GM23338 (cell line): ENCODE measurements at regions not wholly inside any gene's neighbourhood (a gene's known extent, or its start where the extent isn't known, plus 50 kb on each side); places are given as distances from the start of the nearest gene placed in this dataset.

Source experiments
- ATAC-seq: fragments of 200-7000 bp; cut with Tn5 transposase; 3 replicates; pipeline ENCODE4 v1.9.1; 2020
- DNase-seq: peaks from one replicate; pipeline ENCODE4 v3.0.0-alpha.2; 2015; ENCODE audit warnings: low spot score
- H2AFZ ChIP-seq: fragments of 200-600 bp; sonication (generic); 2 replicates; pipeline ENCODE4 v1.8.0; 2016; ENCODE audit warnings: antibody characterized with exemption, mild to moderate bottlenecking, moderate library complexity
- H3F3A ChIP-seq: fragments of 200-600 bp; sonication (generic); replicated peaks from 2 replicates; pipeline ENCODE4 v1.8.0; 2017; ENCODE audit warnings: antibody characterized with exemption, mixed run types, low read depth
- H3K27ac ChIP-seq: fragments of 200-600 bp; sonication (generic); 2 replicates; pipeline ENCODE4 v1.6.1; 2016; ENCODE audit warnings: low read depth
- H3K27me3 ChIP-seq: fragments of 200-600 bp; sonication (generic); 2 replicates; pipeline ENCODE4 v1.8.0; 2016; ENCODE audit warnings: mild to moderate bottlenecking, mixed run types, moderate library complexity; ENCODE audit not compliant: insufficient read depth
- H3K36me3 ChIP-seq: fragments of 200-600 bp; sonication (generic); 2 replicates; pipeline ENCODE4 v1.8.0; 2016; ENCODE audit warnings: mild to moderate bottlenecking; ENCODE audit not compliant: insufficient read depth
- H3K4me1 ChIP-seq: fragments of 200-600 bp; sonication (generic); 2 replicates; pipeline ENCODE4 v1.8.0; 2016; ENCODE audit warnings: mild to moderate bottlenecking, moderate library complexity; ENCODE audit not compliant: insufficient read depth
- H3K4me2 ChIP-seq: fragments of 200-600 bp; sonication (generic); 2 replicates; pipeline ENCODE4 v1.7.1; 2017; ENCODE audit warnings: mixed run types
- H3K4me3 ChIP-seq: fragments of 200-600 bp; sonication (generic); 2 replicates; pipeline ENCODE4 v1.6.1; 2016; ENCODE audit warnings: mixed run types
- H3K79me2 ChIP-seq: fragments of 200-600 bp; sonication (generic); replicated peaks from 2 replicates; pipeline ENCODE4 v1.8.0; 2017; ENCODE audit warnings: mild to moderate bottlenecking; ENCODE audit not compliant: insufficient read depth
- H3K9me2 ChIP-seq: fragments of 200-600 bp; sonication (generic); 2 replicates; pipeline ENCODE4 v1.8.0; 2017; ENCODE audit not compliant: insufficient read depth
- H4K20me1 ChIP-seq: fragments of 200-600 bp; sonication (generic); replicated peaks from 2 replicates; pipeline ENCODE4 v1.8.0; 2017; ENCODE audit warnings: mild to moderate bottlenecking; ENCODE audit not compliant: insufficient read depth
- H3K27ac Mint-ChIP-seq: 2 replicates; pipeline ENCODE4 v1.8.0; 2020; ENCODE audit warnings: inconsistent platforms, mild to moderate bottlenecking, moderate library complexity, mixed read lengths
- H3K27me3 Mint-ChIP-seq: 3 replicates; pipeline ENCODE4 v1.8.0; 2022; ENCODE audit warnings: low read depth, mild to moderate bottlenecking, moderate library complexity, mixed read lengths, inconsistent platforms; ENCODE audit not compliant: insufficient read depth, poor library complexity
- H3K36me3 Mint-ChIP-seq: 3 replicates; pipeline ENCODE4 v1.8.0; 2021; ENCODE audit warnings: low read depth, mild to moderate bottlenecking, inconsistent platforms, moderate library complexity, mixed read lengths
- H3K4me1 Mint-ChIP-seq: 3 replicates; pipeline ENCODE4 v1.8.0; 2020; ENCODE audit warnings: mild to moderate bottlenecking, inconsistent platforms, mixed read lengths
- H3K4me3 Mint-ChIP-seq: 3 replicates; pipeline ENCODE4 v1.8.0; 2021; ENCODE audit warnings: moderate library complexity, mild to moderate bottlenecking, inconsistent platforms, mixed read lengths
- H3K9me3 Mint-ChIP-seq: 3 replicates; pipeline ENCODE4 v1.8.0; 2020; ENCODE audit warnings: moderate library complexity, mild to moderate bottlenecking, inconsistent platforms, mixed read lengths
- CREB1 ChIP-seq: fragments of 250-450 bp; sonication (Bioruptor Pico); IDR thresholded peaks from 2 replicates; pipeline ENCODE4 v1.5.0; 2020; ENCODE audit warnings: low read depth, mild to moderate bottlenecking, moderate library complexity
- CTCF ChIP-seq, 2 experiments: fragments of 200-600 bp in 1 of 2; sonication (generic) in 1 of 2; conservative IDR thresholded peaks; 2 replicates each; pipeline versions ENCODE4 v1.5.1 to v1.6.1; 2016 to 2017; ENCODE audit warnings: antibody characterized with exemption in 2 of 2, low read depth in 2 of 2, mild to moderate bottlenecking in 2 of 2, moderate library complexity in 1 of 2
- EZH2 ChIP-seq: fragments of 200-600 bp; sonication (generic); IDR thresholded peaks from one replicate; pipeline ENCODE4 v1.8.0; 2017; ENCODE audit warnings: antibody characterized with exemption, mild to moderate bottlenecking, low read depth; ENCODE audit not compliant: unreplicated experiment
- EZH2phosphoT487 ChIP-seq: fragments of 200-600 bp; sonication (generic); IDR thresholded peaks from one replicate; pipeline ENCODE4 v1.8.1; 2018; ENCODE audit warnings: antibody characterized with exemption; ENCODE audit not compliant: unreplicated experiment
- JUNB ChIP-seq: IDR thresholded peaks from one replicate; pipeline ENCODE4 v1.6.1; 2016; ENCODE audit warnings: antibody characterized with exemption; ENCODE audit not compliant: unreplicated experiment
- NANOG ChIP-seq: IDR thresholded peaks from 2 replicates; pipeline ENCODE4 v1.6.1; 2016; ENCODE audit warnings: antibody characterized with exemption, borderline replicate concordance
- POLR2AphosphoS5 ChIP-seq: IDR thresholded peaks from 2 replicates; pipeline ENCODE4 v1.6.1; 2016; ENCODE audit warnings: antibody characterized with exemption, low read depth
- STAT1 ChIP-seq: IDR thresholded peaks from one replicate; pipeline ENCODE4 v1.6.1; 2016; ENCODE audit warnings: antibody characterized with exemption; ENCODE audit not compliant: unreplicated experiment
- ZNF114 ChIP-seq: fragments of 250-450 bp; sonication (Bioruptor Pico); IDR thresholded peaks from 2 replicates; pipeline ENCODE4 v1.5.0; 2020; ENCODE audit warnings: mild to moderate bottlenecking, moderate library complexity
- ZNF331 ChIP-seq: fragments of 250-450 bp; sonication (Bioruptor Pico); IDR thresholded peaks from 2 replicates; pipeline ENCODE4 v1.5.0; 2020; ENCODE audit warnings: low read depth, mild to moderate bottlenecking, moderate library complexity
- ZNF462 ChIP-seq: fragments of 250-450 bp; sonication (Bioruptor Pico); IDR thresholded peaks from 2 replicates; pipeline ENCODE4 v1.5.0; 2020; ENCODE audit warnings: mild to moderate bottlenecking, moderate library complexity
- TF ChIP-seq, protein P1 (sequence below): IDR thresholded peaks from 2 replicates; pipeline ENCODE4 v1.6.1; 2016; ENCODE audit warnings: antibody characterized with exemption
- TF ChIP-seq, protein P2 (sequence below): IDR thresholded peaks from one replicate; pipeline ENCODE4 v1.6.1; 2018; ENCODE audit warnings: antibody characterized with exemption; ENCODE audit not compliant: unreplicated experiment

GRCh38 chr4:123568936-123569335, 172.3 kb downstream of the SPRY1 start:
- Histone ChIP-seq H3K4me2 (no peak overlapping the region), H3K36me3 (no peaks in the 10 kb centered on the region), H3K4me1 (no peaks in the 10 kb centered on the region), H2AFZ (no peak overlapping the region), H3K79me2 (no peaks in the 10 kb centered on the region), H3K27me3 (no peaks in the 10 kb centered on the region), H4K20me1 (no peaks in the 10 kb centered on the region), H3K27ac (no peak overlapping the region), H3F3A (no peaks in the 10 kb centered on the region), H3K4me3 (no peak overlapping the region), H3K9me2 (no peaks in the 10 kb centered on the region)
- Mint-ChIP-seq H3K27ac (no peak overlapping the region), H3K36me3 (peaks cover 2% of the 10 kb centered on the region; the same call in 1 of the 3 replicates), H3K4me1 (peaks cover 5% of the 10 kb centered on the region; the same call in 2 of the 3 replicates), H3K4me3 (no peak overlapping the region), H3K27me3 (no peaks in the 10 kb centered on the region), H3K9me3 (peaks cover 15% of the 10 kb centered on the region; the same call in 2 of the 3 replicates)
- TF ChIP-seq CREB1 = no peak
- TF ChIP-seq, protein P1, sequence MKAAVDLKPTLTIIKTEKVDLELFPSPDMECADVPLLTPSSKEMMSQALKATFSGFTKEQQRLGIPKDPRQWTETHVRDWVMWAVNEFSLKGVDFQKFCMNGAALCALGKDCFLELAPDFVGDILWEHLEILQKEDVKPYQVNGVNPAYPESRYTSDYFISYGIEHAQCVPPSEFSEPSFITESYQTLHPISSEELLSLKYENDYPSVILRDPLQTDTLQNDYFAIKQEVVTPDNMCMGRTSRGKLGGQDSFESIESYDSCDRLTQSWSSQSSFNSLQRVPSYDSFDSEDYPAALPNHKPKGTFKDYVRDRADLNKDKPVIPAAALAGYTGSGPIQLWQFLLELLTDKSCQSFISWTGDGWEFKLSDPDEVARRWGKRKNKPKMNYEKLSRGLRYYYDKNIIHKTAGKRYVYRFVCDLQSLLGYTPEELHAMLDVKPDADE = no peak
- no peak for TF ChIP-seq STAT1
- TF ChIP-seq EZH2phosphoT487 = no peak
- TF ChIP-seq ZNF114 (CRISPR knock-in tag) = no peak
- no peak for TF ChIP-seq ZNF462 (CRISPR knock-in tag)
- TF ChIP-seq JUNB = no peak
- TF ChIP-seq CTCF (conservative IDR thresholded peaks at IDR 0.05; ENCODE audit: low read depth in 2 of 2) = no peak
- TF ChIP-seq, protein P2, sequence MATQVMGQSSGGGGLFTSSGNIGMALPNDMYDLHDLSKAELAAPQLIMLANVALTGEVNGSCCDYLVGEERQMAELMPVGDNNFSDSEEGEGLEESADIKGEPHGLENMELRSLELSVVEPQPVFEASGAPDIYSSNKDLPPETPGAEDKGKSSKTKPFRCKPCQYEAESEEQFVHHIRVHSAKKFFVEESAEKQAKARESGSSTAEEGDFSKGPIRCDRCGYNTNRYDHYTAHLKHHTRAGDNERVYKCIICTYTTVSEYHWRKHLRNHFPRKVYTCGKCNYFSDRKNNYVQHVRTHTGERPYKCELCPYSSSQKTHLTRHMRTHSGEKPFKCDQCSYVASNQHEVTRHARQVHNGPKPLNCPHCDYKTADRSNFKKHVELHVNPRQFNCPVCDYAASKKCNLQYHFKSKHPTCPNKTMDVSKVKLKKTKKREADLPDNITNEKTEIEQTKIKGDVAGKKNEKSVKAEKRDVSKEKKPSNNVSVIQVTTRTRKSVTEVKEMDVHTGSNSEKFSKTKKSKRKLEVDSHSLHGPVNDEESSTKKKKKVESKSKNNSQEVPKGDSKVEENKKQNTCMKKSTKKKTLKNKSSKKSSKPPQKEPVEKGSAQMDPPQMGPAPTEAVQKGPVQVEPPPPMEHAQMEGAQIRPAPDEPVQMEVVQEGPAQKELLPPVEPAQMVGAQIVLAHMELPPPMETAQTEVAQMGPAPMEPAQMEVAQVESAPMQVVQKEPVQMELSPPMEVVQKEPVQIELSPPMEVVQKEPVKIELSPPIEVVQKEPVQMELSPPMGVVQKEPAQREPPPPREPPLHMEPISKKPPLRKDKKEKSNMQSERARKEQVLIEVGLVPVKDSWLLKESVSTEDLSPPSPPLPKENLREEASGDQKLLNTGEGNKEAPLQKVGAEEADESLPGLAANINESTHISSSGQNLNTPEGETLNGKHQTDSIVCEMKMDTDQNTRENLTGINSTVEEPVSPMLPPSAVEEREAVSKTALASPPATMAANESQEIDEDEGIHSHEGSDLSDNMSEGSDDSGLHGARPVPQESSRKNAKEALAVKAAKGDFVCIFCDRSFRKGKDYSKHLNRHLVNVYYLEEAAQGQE = no peak
- no peak for TF ChIP-seq ZNF331 (CRISPR knock-in tag)
- TF ChIP-seq POLR2AphosphoS5 = no peak
- no peak for TF ChIP-seq EZH2
- no peak for TF ChIP-seq NANOG
- no peak for ATAC-seq
- DNase-seq = no peak
